Upper lobe of right lung (tissue), 1 donor: ENCODE measurements at regions not wholly inside any gene's neighbourhood (a gene's known extent, or its start where the extent isn't known, plus 50 kb on each side); places are given as distances from the start of the nearest gene placed in this dataset.
A peak's percentile ranks its signal among the peaks of the same experiment; 100 is the strongest.
"Not testable (repeated sequence)": the region's sequence is repeated elsewhere in the genome, so short reads cannot be mapped to it uniquely, and the experiment has no call there.

Experiments
- ATAC-seq: fragments of 200-7000 bp; cut with Tn5 transposase; one replicate; pipeline ENCODE4 v1.9.1; 2020; ENCODE audit warnings: mild to moderate bottlenecking, moderate library complexity
- DNase-seq: peaks from one replicate; pipeline ENCODE4 v3.0.0-alpha.2; 2020
- H3K27ac ChIP-seq: fragments of 200-600 bp; one replicate; pipeline ENCODE4 v1.8.0; 2022
- H3K27me3 ChIP-seq: fragments of 200-600 bp; one replicate; pipeline ENCODE4 v1.8.0; 2022; ENCODE audit warnings: mild to moderate bottlenecking
- H3K36me3 ChIP-seq: fragments of 200-600 bp; one replicate; pipeline ENCODE4 v1.8.0; 2022
- H3K4me1 ChIP-seq: fragments of 200-600 bp; one replicate; pipeline ENCODE4 v1.8.0; 2022
- H3K4me3 ChIP-seq: fragments of 200-600 bp; one replicate; pipeline ENCODE4 v1.8.0; 2022; ENCODE audit warnings: mild to moderate bottlenecking
- H3K9me3 ChIP-seq: fragments of 200-600 bp; one replicate; pipeline ENCODE4 v1.8.0; 2022
- CTCF ChIP-seq: fragments of 200-600 bp; IDR thresholded peaks from one replicate; pipeline ENCODE4 v1.8.0; 2022; ENCODE audit warnings: antibody characterized with exemption
- intact Hi-C: fragments of 100-400 bp; cut with DNase I; formaldehyde crosslinking; loops from one replicate; pipeline ENCODE4 v1.11.0; 2022
- donor health status: DM: no; HTN: yes; CAD: no; lungs with severe emphysema.

GRCh38 chr2:163044114-163044513, 205.5 kb upstream of the KCNH7 start:
- no peak for ATAC-seq
- no peak for TF ChIP-seq CTCF
- H3K27ac ChIP-seq: no peak overlapping the region
- no peak overlapping the region for H3K4me3 ChIP-seq
- H3K27me3 ChIP-seq: no peaks in the 10 kb centered on the region
- H3K4me1 ChIP-seq: no peaks in the 10 kb centered on the region
- H3K9me3 ChIP-seq: no peaks in the 10 kb centered on the region
- H3K36me3 ChIP-seq: no peaks in the 10 kb centered on the region
- no peak for DNase-seq
- intact Hi-C loops: no loop called here

GRCh38 chr2:163043201-163043600, 204.6 kb upstream of the KCNH7 start:
- Histone ChIP-seq H3K4me1 (no peaks in the 10 kb centered on the region), H3K9me3 (no peaks in the 10 kb centered on the region), H3K27ac (no peak overlapping the region), H3K27me3 (no peaks in the 10 kb centered on the region), H3K4me3 (no peak overlapping the region), H3K36me3 (no peaks in the 10 kb centered on the region)
- no peak for TF ChIP-seq CTCF
- intact Hi-C loops: no loop called here
- DNase-seq (no peak), ATAC-seq (no peak)

GRCh38 chr2:163039266-163039665, 200.7 kb upstream of the KCNH7 start:
- no peak for DNase-seq
- intact Hi-C loops: no loop called here
- ATAC-seq: no peak
- Histone ChIP-seq H3K27ac (no peak overlapping the region), H3K4me1 (no peaks in the 10 kb centered on the region), H3K9me3 (no peaks in the 10 kb centered on the region), H3K36me3 (no peaks in the 10 kb centered on the region), H3K27me3 (no peaks in the 10 kb centered on the region), H3K4me3 (no peak overlapping the region)
- TF ChIP-seq CTCF: no peak

- no peaks in the 10 kb centered on the region for H3K4me1 ChIP-seq
- no peak for TF ChIP-seq CTCF
- H3K4me3 ChIP-seq: no peak overlapping the region
- ATAC-seq (no peak), DNase-seq (no peak)
- no peak overlapping the region for H3K27ac ChIP-seq
- no peaks in the 10 kb centered on the region for H3K27me3 ChIP-seq
- intact Hi-C loops: no loop called here
- no peaks in the 10 kb centered on the region for H3K36me3 ChIP-seq
- no peaks in the 10 kb centered on the region for H3K9me3 ChIP-seq
These were observed 190.2 kb upstream of the KCNH7 start for GRCh38 chr2:163028807-163029206.

- H3K4me1 ChIP-seq, H3K9me3 ChIP-seq, DNase-seq, H3K27me3 ChIP-seq, ATAC-seq, H3K36me3 ChIP-seq, intact Hi-C loops, H3K4me3 ChIP-seq, H3K27ac ChIP-seq: not testable (repeated sequence)
These were observed 187.7 kb upstream of the KCNH7 start for GRCh38 chr2:163026136-163026775.

GRCh38 chr2:163016882-163017281, 178.3 kb upstream of the KCNH7 start:
- intact Hi-C loops, H3K27ac ChIP-seq, H3K9me3 ChIP-seq, H3K4me1 ChIP-seq, H3K36me3 ChIP-seq, H3K4me3 ChIP-seq, ATAC-seq, H3K27me3 ChIP-seq, DNase-seq: not testable (repeated sequence)

- peak; percentile 17 for ATAC-seq
- intact Hi-C loops: no loop called here
- no peak for DNase-seq
- Histone ChIP-seq H3K36me3 (no peaks in the 10 kb centered on the region), H3K4me3 (no peak overlapping the region), H3K27me3 (no peaks in the 10 kb centered on the region), H3K9me3 (no peaks in the 10 kb centered on the region), H3K27ac (no peak overlapping the region), H3K4me1 (no peaks in the 10 kb centered on the region)
- TF ChIP-seq CTCF: no peak
These were observed 172.4 kb upstream of the KCNH7 start for GRCh38 chr2:163011000-163011399.
